Urinary bladder (tissue), 3 donors: ENCODE measurements at regions not wholly inside any gene's neighbourhood (a gene's known extent, or its start where the extent isn't known, plus 50 kb on each side); places are given as distances from the start of the nearest gene placed in this dataset.
"Not testable (repeated sequence)": the region's sequence is repeated elsewhere in the genome, so short reads cannot be mapped to it uniquely, and the experiment has no call there.

Source experiments
- DNase-seq: peaks from one replicate; pipeline ENCODE4 v3.0.0-alpha.2; 2015; ENCODE audit errors: extremely low spot score
- H3K27ac ChIP-seq: one replicate; pipeline ENCODE4 v1.5.1; 2013; ENCODE audit warnings: low read depth, mild to moderate bottlenecking, moderate library complexity
- H3K36me3 ChIP-seq: one replicate; pipeline ENCODE4 v1.6.1; 2013; ENCODE audit warnings: mild to moderate bottlenecking, moderate library complexity; ENCODE audit not compliant: insufficient read depth
- H3K4me1 ChIP-seq: one replicate; pipeline ENCODE4 v1.6.1; 2013; ENCODE audit warnings: mild to moderate bottlenecking, moderate library complexity; ENCODE audit not compliant: insufficient read depth
- H3K4me3 ChIP-seq: one replicate; pipeline ENCODE4 v1.5.1; 2013; ENCODE audit warnings: low read depth, low read length
- WGBS: extraction: QIAGEN DNeasy Blood & Tissue Kit; methylation state at CpG from one replicate; pipeline ENCODE4 v1.1.7; 2013; 5-methylcytosine and 5-hydroxymethylcytosine counted together
- donor health status: healthy with polysubstance abuse.
- donor health status: healthy.

- WGBS = 32% methylated on average over 1 of the region's 1 CpG
- H3K27ac ChIP-seq = no peak overlapping the region
- peaks cover 2% of the 10 kb centered on the region for H3K4me1 ChIP-seq
- H3K36me3 ChIP-seq = no peaks in the 10 kb centered on the region
- no peak for DNase-seq
- H3K4me3 ChIP-seq = no peak overlapping the region
Measured at GRCh38 chr5:32534041-32534440, 51.3 kb upstream of the SUB1 start.

GRCh38 chr5:32531885-32532520 is 53.4 kb upstream of the SUB1 start:
- no peak for DNase-seq
- H3K4me3 ChIP-seq = no peak overlapping the region
- H3K27ac ChIP-seq = no peak overlapping the region
- peaks cover 2% of the 10 kb centered on the region for H3K4me1 ChIP-seq
- 51% methylated on average over 8 of the region's 8 CpGs for WGBS
- H3K36me3 ChIP-seq = no peaks in the 10 kb centered on the region

GRCh38 chr5:32527321-32527720 is 58.0 kb upstream of the SUB1 start:
- H3K27ac ChIP-seq, H3K4me1 ChIP-seq, H3K36me3 ChIP-seq, DNase-seq, H3K4me3 ChIP-seq: not testable (repeated sequence)
- WGBS = 92% methylated on average over 3 of the region's 3 CpGs

- H3K4me3 ChIP-seq = no peak overlapping the region
- no peak for DNase-seq
Measured at GRCh38 chr5:32526810-32527209, 58.5 kb upstream of the SUB1 start.

GRCh38 chr5:32523625-32524024 is 61.7 kb upstream of the SUB1 start:
- Histone ChIP-seq H3K4me3 (no peak overlapping the region), H3K27ac (no peak overlapping the region), H3K36me3 (no peaks in the 10 kb centered on the region), H3K4me1 (no peaks in the 10 kb centered on the region)
- DNase-seq = no peak
- WGBS = 83% methylated on average over 7 of the region's 7 CpGs

More at GRCh38 chr5:32526810-32527209, 58.5 kb upstream of the SUB1 start:
- Histone ChIP-seq H3K27ac (no peak overlapping the region), H3K36me3 (no peaks in the 10 kb centered on the region), H3K4me1 (peaks cover 2% of the 10 kb centered on the region)
- WGBS = 57% methylated on average over 1 of the region's 1 CpG

- no peaks in the 10 kb centered on the region for H3K36me3 ChIP-seq
- no peak for DNase-seq
- H3K4me3 ChIP-seq = no peak overlapping the region
- no peaks in the 10 kb centered on the region for H3K4me1 ChIP-seq
- WGBS = 80% methylated on average over 28 of the region's 28 CpGs
- H3K27ac ChIP-seq = no peak overlapping the region
Measured at GRCh38 chr5:32522429-32523143, 62.8 kb upstream of the SUB1 start.

- Histone ChIP-seq H3K4me3 (no peak overlapping the region), H3K27ac (no peak overlapping the region), H3K36me3 (no peaks in the 10 kb centered on the region), H3K4me1 (no peaks in the 10 kb centered on the region)
- no peak for DNase-seq
- 80% methylated on average over 5 of the region's 5 CpGs for WGBS
Measured at GRCh38 chr5:32521481-32521880, 63.9 kb upstream of the SUB1 start.

GRCh38 chr5:32520972-32521371 is 64.4 kb upstream of the SUB1 start:
- no peak overlapping the region for H3K27ac ChIP-seq
- 87% methylated on average over 4 of the region's 4 CpGs for WGBS
- no peaks in the 10 kb centered on the region for H3K4me1 ChIP-seq
- H3K4me3 ChIP-seq = no peak overlapping the region
- DNase-seq = no peak
- H3K36me3 ChIP-seq = no peaks in the 10 kb centered on the region

- Histone ChIP-seq H3K36me3 (no peaks in the 10 kb centered on the region), H3K4me3 (no peak overlapping the region), H3K4me1 (no peaks in the 10 kb centered on the region), H3K27ac (no peak overlapping the region)
- 20% methylated on average over 5 of the region's 5 CpGs for WGBS
- DNase-seq = no peak
Measured at GRCh38 chr5:32520356-32520755, 65.0 kb upstream of the SUB1 start.

GRCh38 chr5:32519508-32519907 is 65.8 kb upstream of the SUB1 start:
- Histone ChIP-seq H3K4me3 (no peak overlapping the region), H3K4me1 (no peaks in the 10 kb centered on the region), H3K27ac (no peak overlapping the region), H3K36me3 (no peaks in the 10 kb centered on the region)
- no peak for DNase-seq
- WGBS = 89% methylated on average over 3 of the region's 3 CpGs

GRCh38 chr5:32514806-32515205 is 70.3 kb upstream of the ZFR start:
- 65% methylated on average over 3 of the region's 3 CpGs for WGBS
- Histone ChIP-seq H3K36me3 (no peaks in the 10 kb centered on the region), H3K4me3 (no peak overlapping the region), H3K4me1 (no peaks in the 10 kb centered on the region), H3K27ac (no peak overlapping the region)
- DNase-seq = no peak

- Histone ChIP-seq H3K36me3 (no peaks in the 10 kb centered on the region), H3K4me1 (no peaks in the 10 kb centered on the region), H3K27ac (no peak overlapping the region), H3K4me3 (no peak overlapping the region)
- no peak for DNase-seq
- whole genome bisulfite sequencing = 91% methylated on average over 2 of the region's 2 CpGs
Measured at GRCh38 chr5:32512926-32513325, 68.4 kb upstream of the ZFR start.

- Histone ChIP-seq H3K4me1 (no peaks in the 10 kb centered on the region), H3K4me3 (no peak overlapping the region), H3K36me3 (no peaks in the 10 kb centered on the region), H3K27ac (no peak overlapping the region)
- DNase-seq = no peak
- 73% methylated on average over 9 of the region's 9 CpGs for WGBS
Measured at GRCh38 chr5:32511776-32512374, 67.3 kb upstream of the ZFR start.

- Histone ChIP-seq H3K27ac (no peak overlapping the region), H3K4me3 (no peak overlapping the region), H3K36me3 (no peaks in the 10 kb centered on the region), H3K4me1 (no peaks in the 10 kb centered on the region)
- 0% methylated on average over 1 of the region's 1 CpG for WGBS
- no peak for DNase-seq
Measured at GRCh38 chr5:32510860-32511259, 66.3 kb upstream of the ZFR start.
